K562 (cell line): ENCODE measurements at regions not wholly inside any gene's neighbourhood (a gene's known extent, or its start where the extent isn't known, plus 50 kb on each side); places are given as distances from the start of the nearest gene placed in this dataset.
A peak's percentile ranks its signal among the peaks of the same experiment; 100 is the strongest.

Experiments used
- ATAC-seq: fragments of 200-7000 bp; cut with Tn5 transposase; 3 replicates; pipeline ENCODE4 v1.9.1; 2020; ENCODE audit warnings: moderate library complexity
- BruUV-seq: library from RNA; stranded (reverse); fragments of 400-500 nt; replicated peaks from 2 replicates; lab custom pipeline; 2021; lab: Mats Ljungman, UMichigan
- CTCF ChIA-PET: fragments of 300-600 bp; formaldehyde crosslinking; extraction: SDS; loops from one replicate; lab custom pipeline; 2021; ENCODE audit warnings: low intra/inter-chr PET ratio; lab: Yijun Ruan, JAX
- POLR2A ChIA-PET: fragments of 300-600, 350-650 bp; sonication (Branson Sonifier 250); formaldehyde crosslinking; extraction: SDS; loops from one replicate; lab custom pipeline; 2021; ENCODE audit warnings: antibody characterized with exemption, inconsistent platforms; lab: Yijun Ruan, JAX
- DNase-seq, 4 experiments: peaks; one replicate each; pipeline versions ENCODE4 v3.0.0 to v3.0.0-alpha.2; 2011 to 2018; ENCODE audit warnings: low spot score in 3 of 4, mixed read lengths in 3 of 4; ENCODE audit errors: extremely low read depth in 1 of 4
- FAIRE-seq: peaks from 2 replicates; lab custom pipeline; 2011; peaks lifted over from hg19 to GRCh38; lab: Jason Lieb, UNC
- H2AFZ ChIP-seq: 2 replicates; pipeline ENCODE4 v1.6.0; 2011; ENCODE audit warnings: low read depth, low read length, control low read depth, inconsistent platforms
- H3K27ac ChIP-seq: fragments of 200-600 bp; 3 replicates; pipeline ENCODE4 v1.8.0; 2011; ENCODE audit warnings: low read depth, mild to moderate bottlenecking, control low read depth, inconsistent platforms, low read length, moderate library complexity, mixed read lengths; ENCODE audit errors: extremely low read depth
- H3K27me3 ChIP-seq, 2 experiments: fragments of 300-600 bp in 1 of 2; 2 replicates in 1 of 2; 3 replicates in 1 of 2; pipeline versions ENCODE4 v1.6.0 to v1.8.0; 2011; ENCODE audit warnings: inconsistent platforms in 2 of 2, low read length in 2 of 2, mild to moderate bottlenecking in 1 of 2, mixed read lengths in 1 of 2, moderate library complexity in 1 of 2; ENCODE audit not compliant: control insufficient read depth in 2 of 2, insufficient read depth in 2 of 2
- H3K36me3 ChIP-seq: fragments of 300-600 bp; 3 replicates; pipeline ENCODE4 v1.8.0; 2011; ENCODE audit warnings: mild to moderate bottlenecking, low read length, inconsistent platforms; ENCODE audit not compliant: control insufficient read depth, insufficient read depth
- H3K4me1 ChIP-seq, 2 experiments: fragments of 200-600 bp in 1 of 2; replicated peaks in 1 of 2; 2 replicates in 1 of 2; 3 replicates in 1 of 2; pipeline versions ENCODE4 v1.5.1 to v1.8.0; 2011; ENCODE audit warnings: inconsistent platforms in 2 of 2, low read length in 2 of 2, mild to moderate bottlenecking in 1 of 2, mixed read lengths in 1 of 2, moderate library complexity in 1 of 2; ENCODE audit not compliant: control insufficient read depth in 2 of 2, insufficient read depth in 2 of 2
- H3K4me2 ChIP-seq: 2 replicates; pipeline ENCODE4 v1.6.1; 2011; ENCODE audit warnings: low read length, control low read depth, inconsistent platforms, mixed read lengths; ENCODE audit not compliant: insufficient read depth
- H3K4me3 ChIP-seq: fragments of 200-600 bp; sonication (generic), shearing (Covaris generic); 2 replicates; pipeline ENCODE4 v1.5.1; 2016; ENCODE audit warnings: control low read depth, inconsistent platforms
- H3K79me2 ChIP-seq: fragments of 200-600 bp; 3 replicates; pipeline ENCODE4 v1.8.0; 2011; ENCODE audit warnings: low read length, inconsistent platforms; ENCODE audit not compliant: control insufficient read depth, insufficient read depth
- H3K9ac ChIP-seq, 2 experiments: 2 replicates each; pipeline versions ENCODE4 v1.6.0 to v1.6.1; 2011; ENCODE audit warnings: low read depth in 2 of 2, low read length in 2 of 2, control low read depth in 1 of 2, inconsistent platforms in 1 of 2, mild to moderate bottlenecking in 1 of 2, mixed read lengths in 1 of 2; ENCODE audit not compliant: insufficient read depth in 1 of 2
- H3K9me1 ChIP-seq: one replicate; pipeline ENCODE4 v1.6.0; 2011; ENCODE audit warnings: inconsistent platforms, mild to moderate bottlenecking, low read length, moderate library complexity; ENCODE audit not compliant: control insufficient read depth, insufficient read depth
- H3K9me3 ChIP-seq: replicated peaks from 2 replicates; pipeline ENCODE4 v1.5.1; 2011; ENCODE audit warnings: low read depth, low read length, inconsistent platforms; ENCODE audit not compliant: control insufficient read depth, insufficient read depth
- H4K20me1 ChIP-seq: replicated peaks from 2 replicates; pipeline ENCODE4 v1.6.1; 2011; ENCODE audit warnings: low read length, inconsistent platforms, mixed read lengths; ENCODE audit not compliant: control insufficient read depth, insufficient read depth
- HNRNPLL ChIP-seq: fragments of 200-400 bp; formaldehyde crosslinking; IDR thresholded peaks from 2 replicates; pipeline ENCODE4 v1.6.1; 2017; ENCODE audit warnings: low read length, low read depth, mild to moderate bottlenecking; ENCODE audit not compliant: poor library complexity, severe bottlenecking
- MAZ ChIP-seq, 2 experiments: fragments of 450-650 bp in 1 of 2; sonication (generic) in 1 of 2; formaldehyde crosslinking; IDR thresholded peaks in 1 of 2; conservative IDR thresholded peaks in 1 of 2; 2 replicates each; pipeline versions ENCODE4 v1.4.0 to v1.5.0; 2020; ENCODE audit warnings: mild to moderate bottlenecking in 1 of 2, missing genetic modification reagents in 1 of 2
- MCM7 ChIP-seq, 2 experiments: fragments of 450-650 bp; IDR thresholded peaks; 2 replicates each; pipeline ENCODE4 v1.6.1; 2016 to 2018
- MLLT1 ChIP-seq, 2 experiments: fragments of 450-650 bp; IDR thresholded peaks; 2 replicates each; pipeline ENCODE4 v1.6.1; 2016
- NFE2 ChIP-seq: IDR thresholded peaks from 2 replicates; pipeline ENCODE4 v1.6.1; 2014; ENCODE audit warnings: antibody characterized with exemption, low read depth
- PTBP1 ChIP-seq: fragments of 200-400 bp; formaldehyde crosslinking; IDR thresholded peaks from 2 replicates; pipeline ENCODE4 v1.6.1; 2017; ENCODE audit warnings: low read depth, low read length
- SMARCB1 ChIP-seq: IDR thresholded peaks from 2 replicates; pipeline ENCODE4 v1.6.1; 2011; ENCODE audit warnings: improper control_type of control experiment, low read depth; ENCODE audit not compliant: insufficient read length
- ZKSCAN8 ChIP-seq: fragments of 200-800 bp; sonication (Bioruptor generic); IDR thresholded peaks from 2 replicates; pipeline ENCODE4 v1.6.1; 2016; ENCODE audit warnings: missing genetic modification characterization, missing compliant biosample characterization
- ZNF408 ChIP-seq: fragments of 250-450 bp; sonication (Bioruptor Pico); IDR thresholded peaks from 2 replicates; pipeline ENCODE4 v1.4.0; 2020; ENCODE audit warnings: low read depth, mild to moderate bottlenecking, moderate library complexity
- ZNF507 ChIP-seq: conservative IDR thresholded peaks from 2 replicates; pipeline ENCODE4 v1.6.1; 2017; ENCODE audit warnings: missing genetic modification characterization, missing compliant biosample characterization
- ZNF655 ChIP-seq: fragments of 250-450 bp; sonication (Bioruptor Pico); IDR thresholded peaks from 2 replicates; pipeline ENCODE4 v1.5.0; 2021
- ZNF76 ChIP-seq: fragments of 250-450 bp; sonication (Bioruptor Pico); IDR thresholded peaks from 2 replicates; pipeline ENCODE4 v1.4.0; 2020; ENCODE audit warnings: mild to moderate bottlenecking, moderate library complexity, borderline replicate concordance
- ZNF778 ChIP-seq: fragments of 450-650 bp; formaldehyde crosslinking; IDR thresholded peaks from 2 replicates; pipeline ENCODE4 v1.4.0; 2020; ENCODE audit warnings: mild to moderate bottlenecking, moderate library complexity
- WGBS: fragments of 100-300 bp; shearing (Covaris generic); methylation state at CpG from one replicate; pipeline ENCODE4 v1.1.6; 2016; ENCODE audit warnings: low coverage, mixed read lengths; ENCODE audit not compliant: insufficient coverage; ENCODE audit errors: missing lambda C conversion rate; 5-methylcytosine and 5-hydroxymethylcytosine counted together
- in situ Hi-C: fragments of 300-500 bp; cut with MboI; formaldehyde crosslinking; loops from 4 replicates; pipeline ENCODE4 v1.15.0; 2018; ENCODE audit warnings: inconsistent platforms, mixed read lengths
- intact Hi-C: fragments of 100-400 bp; cut with micrococcal nuclease; formaldehyde crosslinking; loops from 2 replicates; pipeline ENCODE4 v1.14.2; 2022

GRCh38 chr2:105158002-105158401, 83.5 kb upstream of the GPR45 start:
- in situ Hi-C loops: no loop called here
- H2AFZ ChIP-seq: no peak overlapping the region
- no peaks in the 10 kb centered on the region for H3K9me3 ChIP-seq
- DNase-seq (no peak), FAIRE-seq (no peak), ATAC-seq (no peak)
- POLR2A ChIA-PET: no interaction called here
- no peaks in the 10 kb centered on the region for H3K4me1 ChIP-seq
- H3K27me3 ChIP-seq: no peaks in the 10 kb centered on the region
- no peaks in the 10 kb centered on the region for H3K36me3 ChIP-seq
- CTCF ChIA-PET: no interaction called here
- TF ChIP-seq ZNF507 (tag): peak; percentile 93
- no peak for TF ChIP-seq MLLT1 (IDR thresholded peaks at IDR 0.05)
- no peak overlapping the region for H3K4me2 ChIP-seq
- no peaks in the 10 kb centered on the region for H4K20me1 ChIP-seq
- no peaks in the 10 kb centered on the region for H3K79me2 ChIP-seq
- H3K9ac ChIP-seq: no peak overlapping the region
- no peak overlapping the region for H3K27ac ChIP-seq
- no peak overlapping the region for H3K4me3 ChIP-seq
- intact Hi-C loops: no loop called here
- no TSS peak for BruUV-seq
- H3K9me1 ChIP-seq: no peaks in the 10 kb centered on the region

- Histone ChIP-seq H2AFZ (no peak overlapping the region), H3K9ac (no peak overlapping the region), H3K4me3 (no peak overlapping the region), H3K9me1 (no peaks in the 10 kb centered on the region), H3K27me3 (peaks cover 4 to 12% of the 10 kb centered on the region in 2 experiments; a peak in 4 of 5 replicates), H3K4me2 (no peak overlapping the region), H3K36me3 (no peaks in the 10 kb centered on the region), H3K9me3 (no peaks in the 10 kb centered on the region), H3K79me2 (no peaks in the 10 kb centered on the region), H4K20me1 (no peaks in the 10 kb centered on the region), H3K4me1 (no peaks in the 10 kb centered on the region), H3K27ac (no peak overlapping the region)
- CTCF ChIA-PET: no interaction called here
- no peak for DNase-seq
- no peak for ATAC-seq
- FAIRE-seq: no peak
- in situ Hi-C loops: no loop called here
- intact Hi-C loops: no loop called here
- no TSS peak for BruUV-seq
- whole genome bisulfite sequencing: 0% methylated on average over 2 of the region's 2 CpGs
- POLR2A ChIA-PET: interaction anchor here (0.6 kb wide), 1 partner anchor 277 kb away, joined by 3 read pairs; no protein-coding TSS in a partner anchor
- no peak for TF ChIP-seq MCM7 (IDR thresholded peaks at IDR 0.05)
- no peak for TF ChIP-seq SMARCB1
- TF ChIP-seq ZNF76 (CRISPR knock-in tag): no peak
- no peak for TF ChIP-seq ZNF655 (CRISPR knock-in tag)
- TF ChIP-seq NFE2: no peak
- TF ChIP-seq ZKSCAN8 (CRISPR knock-in tag): no peak
- no peak for TF ChIP-seq ZNF778
- TF ChIP-seq MAZ (CRISPR knock-in tag; conservative IDR thresholded peaks at IDR 0.05 in 1 of 2, IDR thresholded peaks at IDR 0.05 in 1 of 2): no peak
- TF ChIP-seq PTBP1: no peak
- TF ChIP-seq HNRNPLL: no peak
- no peak for TF ChIP-seq ZNF408 (CRISPR knock-in tag)
Measured at GRCh38 chr2:105166688-105167087, 74.9 kb upstream of the GPR45 start.
